ENCODE measurements at regions not wholly inside any gene's neighbourhood (a gene's known extent, or its start where the extent isn't known, plus 50 kb on each side); places are given as distances from the start of the nearest gene placed in this dataset.

DNA sequence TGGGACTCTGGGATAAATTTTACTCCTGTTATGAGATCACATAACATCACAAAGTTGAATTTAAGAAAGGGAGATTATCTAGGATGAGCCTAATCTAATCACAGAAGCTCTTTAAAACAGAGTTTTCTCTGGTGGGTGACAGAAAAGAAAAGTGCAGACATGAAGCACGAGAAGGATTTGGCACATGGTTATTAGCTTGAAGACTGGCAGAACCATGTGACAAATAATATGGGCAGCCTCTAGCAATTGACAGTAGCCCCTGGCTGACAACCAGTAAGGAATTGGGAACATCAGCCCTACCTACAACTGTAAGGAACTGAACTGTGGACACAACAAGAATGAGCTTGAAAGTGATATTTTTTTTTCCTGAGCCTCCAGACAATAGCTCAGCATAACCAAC, 243.1 kb downstream of the HTR1A start:
- TF ChIP-seq ESRRA (IDR thresholded peaks at IDR 0.05; ENCODE audit: low read length): no peak
- TF ChIP-seq TBL1XR1 (IDR thresholded peaks at IDR 0.05; ENCODE audit: low read depth, low read length): no peak
- no peak for TF ChIP-seq EGR1 (IDR thresholded peaks at IDR 0.05; ENCODE audit: borderline replicate concordance in 1 of 2, low read depth in 2 of 2, low read length in 2 of 2)
- TF ChIP-seq, protein P1, sequence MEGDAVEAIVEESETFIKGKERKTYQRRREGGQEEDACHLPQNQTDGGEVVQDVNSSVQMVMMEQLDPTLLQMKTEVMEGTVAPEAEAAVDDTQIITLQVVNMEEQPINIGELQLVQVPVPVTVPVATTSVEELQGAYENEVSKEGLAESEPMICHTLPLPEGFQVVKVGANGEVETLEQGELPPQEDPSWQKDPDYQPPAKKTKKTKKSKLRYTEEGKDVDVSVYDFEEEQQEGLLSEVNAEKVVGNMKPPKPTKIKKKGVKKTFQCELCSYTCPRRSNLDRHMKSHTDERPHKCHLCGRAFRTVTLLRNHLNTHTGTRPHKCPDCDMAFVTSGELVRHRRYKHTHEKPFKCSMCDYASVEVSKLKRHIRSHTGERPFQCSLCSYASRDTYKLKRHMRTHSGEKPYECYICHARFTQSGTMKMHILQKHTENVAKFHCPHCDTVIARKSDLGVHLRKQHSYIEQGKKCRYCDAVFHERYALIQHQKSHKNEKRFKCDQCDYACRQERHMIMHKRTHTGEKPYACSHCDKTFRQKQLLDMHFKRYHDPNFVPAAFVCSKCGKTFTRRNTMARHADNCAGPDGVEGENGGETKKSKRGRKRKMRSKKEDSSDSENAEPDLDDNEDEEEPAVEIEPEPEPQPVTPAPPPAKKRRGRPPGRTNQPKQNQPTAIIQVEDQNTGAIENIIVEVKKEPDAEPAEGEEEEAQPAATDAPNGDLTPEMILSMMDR (IDR thresholded peaks at IDR 0.05 in 2 of 3, conservative IDR thresholded peaks at IDR 0.05 in 1 of 3; ENCODE audit: control insufficient read depth in 2 of 3, extremely low read depth in 1 of 3, insufficient read depth in 1 of 3, low read depth in 3 of 3, low read length in 3 of 3): no peak
- no peak for TF ChIP-seq POLR2A (IDR thresholded peaks at IDR 0.05; ENCODE audit: low read depth, low read length)
- TF ChIP-seq HDAC2 (IDR thresholded peaks at IDR 0.05): no peak

All from GM12878 (cell line).